HG02884 (cell line): ENCODE measurements at regions not wholly inside any gene's neighbourhood (a gene's known extent, or its start where the extent isn't known, plus 50 kb on each side); places are given as distances from the start of the nearest gene placed in this dataset.
"Not testable (repeated sequence)": the region's sequence is repeated elsewhere in the genome, so short reads cannot be mapped to it uniquely, and the experiment has no call there.

ENCODE experiments used
- ATAC-seq: cut with Tn5 transposase; IDR thresholded peaks from one replicate; pipeline ENCODE4 v1.9.1; 2021; ENCODE audit warnings: mild to moderate bottlenecking, moderate library complexity; ENCODE audit not compliant: unreplicated experiment

DNA sequence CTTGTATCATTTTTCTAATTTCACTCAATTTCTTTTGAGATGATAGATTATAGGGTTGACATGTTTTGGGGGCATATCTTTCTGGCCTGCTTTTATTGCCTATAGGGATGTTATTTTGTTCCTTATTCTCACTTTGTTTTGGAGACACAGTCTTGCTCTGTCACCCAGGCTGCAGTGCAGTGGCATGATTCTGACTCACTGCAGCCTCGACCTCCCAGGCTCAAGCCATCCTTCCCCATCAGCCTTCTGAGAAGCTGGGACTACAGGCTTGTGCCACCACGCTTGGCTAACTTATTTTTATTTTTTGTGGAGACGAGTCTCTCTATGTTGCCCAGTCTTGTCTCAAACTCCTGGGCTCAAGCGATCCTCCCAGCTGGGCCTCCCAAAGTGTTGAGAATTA is 72.8 kb upstream of the FAN1 start:
- no peak for ATAC-seq

DNA sequence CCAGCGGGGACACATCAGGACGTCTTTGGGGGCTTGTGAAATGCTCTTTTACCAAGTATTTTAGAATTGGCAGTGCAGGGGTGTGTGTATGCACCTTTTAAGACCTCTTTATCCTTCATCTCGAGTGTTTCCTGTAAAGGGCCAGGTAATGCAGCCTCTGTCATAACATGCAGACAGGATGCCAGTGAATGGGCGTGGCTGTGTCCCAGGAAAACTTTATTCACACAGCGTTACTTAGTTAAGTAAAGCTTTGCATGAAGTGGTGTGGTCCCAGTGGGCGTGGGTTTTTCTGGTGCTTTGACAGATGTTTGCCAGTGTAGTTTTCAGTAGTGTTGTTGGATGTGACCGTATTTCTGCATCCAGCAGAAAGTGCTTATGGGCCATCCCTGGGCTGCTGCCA is 70.3 kb upstream of the FAN1 start:
- ATAC-seq: not testable (repeated sequence)

GRCh38 chr15:30841639-30842038 is 62.1 kb upstream of the FAN1 start:
- not testable (repeated sequence) for ATAC-seq

DNA sequence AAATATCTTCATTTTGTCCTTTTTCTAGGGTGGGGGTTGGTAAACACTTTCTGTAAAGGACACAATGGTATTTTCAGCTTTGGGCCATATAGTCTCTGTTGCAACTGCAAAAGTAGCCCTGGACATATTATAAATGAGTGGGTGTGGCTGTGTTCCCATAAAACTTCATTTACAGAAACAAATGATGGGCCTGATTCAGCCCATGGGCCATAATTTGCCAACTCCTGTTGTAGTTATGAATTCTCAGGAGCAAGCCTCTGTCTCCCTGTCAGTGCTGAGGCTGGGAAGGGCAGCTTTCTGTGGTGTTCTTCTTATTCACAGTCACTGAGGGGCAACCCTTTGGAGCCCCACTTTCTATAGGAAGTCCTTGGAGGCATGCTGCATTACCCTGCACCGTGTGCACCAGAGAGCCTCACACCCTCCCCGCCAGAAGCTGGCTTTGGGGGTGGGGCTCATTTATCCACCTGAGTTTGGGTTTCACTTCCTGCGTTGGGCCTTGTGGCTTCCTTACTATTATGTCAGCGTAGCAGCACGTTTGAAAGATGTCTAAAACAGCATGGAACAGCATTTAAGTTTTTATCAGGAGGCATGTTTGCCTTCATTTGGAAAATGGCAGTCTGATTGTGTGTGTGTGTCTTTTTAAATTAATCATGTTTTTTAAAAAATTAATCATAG is 60.8 kb upstream of the FAN1 start:
- peak; percentile 88 for ATAC-seq

DNA sequence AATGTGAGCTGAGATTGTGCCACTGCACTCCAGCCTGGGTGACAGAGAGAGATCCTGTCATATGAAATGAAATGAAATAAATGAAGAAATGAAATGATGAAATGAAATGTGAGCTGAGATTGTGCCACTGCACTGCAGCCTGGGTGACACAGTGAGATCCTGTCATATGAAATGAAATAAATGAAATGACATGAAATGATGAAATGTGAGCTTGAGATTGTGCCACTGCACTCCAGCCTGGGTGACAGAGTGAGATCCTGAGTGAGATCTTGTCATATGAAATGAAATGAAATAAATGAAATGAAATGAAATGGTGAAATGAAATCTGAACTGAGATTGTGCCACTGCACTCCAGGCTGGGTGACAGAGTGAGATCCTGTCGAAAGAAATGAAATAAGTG is 58.2 kb upstream of the FAN1 start:
- ATAC-seq: not testable (repeated sequence)
